Keratinocyte (primary cell): ENCODE measurements at regions not wholly inside any gene's neighbourhood (a gene's known extent, or its start where the extent isn't known, plus 50 kb on each side); places are given as distances from the start of the nearest gene placed in this dataset.

Source experiments
- EZH2 ChIP-seq: IDR thresholded peaks from one replicate; pipeline ENCODE4 v1.6.1; 2012; ENCODE audit warnings: inconsistent platforms, mild to moderate bottlenecking, low read length, moderate library complexity
- TF ChIP-seq, protein P1 (sequence below), 3 experiments: IDR thresholded peaks in 1 of 3; conservative IDR thresholded peaks in 1 of 3; optimal IDR thresholded peaks in 1 of 3; 2 replicates in 2 of 3; 3 replicates in 1 of 3; pipeline versions ENCODE3 to v1.5.1; 2011; ENCODE audit warnings: low read length in 3 of 3, mild to moderate bottlenecking in 3 of 3, moderate library complexity in 2 of 3, control low read depth in 1 of 3, inconsistent platforms in 1 of 3; ENCODE audit not compliant: insufficient read depth in 2 of 3; ENCODE audit errors: extremely low read depth in 1 of 3

- TF ChIP-seq, protein P1, sequence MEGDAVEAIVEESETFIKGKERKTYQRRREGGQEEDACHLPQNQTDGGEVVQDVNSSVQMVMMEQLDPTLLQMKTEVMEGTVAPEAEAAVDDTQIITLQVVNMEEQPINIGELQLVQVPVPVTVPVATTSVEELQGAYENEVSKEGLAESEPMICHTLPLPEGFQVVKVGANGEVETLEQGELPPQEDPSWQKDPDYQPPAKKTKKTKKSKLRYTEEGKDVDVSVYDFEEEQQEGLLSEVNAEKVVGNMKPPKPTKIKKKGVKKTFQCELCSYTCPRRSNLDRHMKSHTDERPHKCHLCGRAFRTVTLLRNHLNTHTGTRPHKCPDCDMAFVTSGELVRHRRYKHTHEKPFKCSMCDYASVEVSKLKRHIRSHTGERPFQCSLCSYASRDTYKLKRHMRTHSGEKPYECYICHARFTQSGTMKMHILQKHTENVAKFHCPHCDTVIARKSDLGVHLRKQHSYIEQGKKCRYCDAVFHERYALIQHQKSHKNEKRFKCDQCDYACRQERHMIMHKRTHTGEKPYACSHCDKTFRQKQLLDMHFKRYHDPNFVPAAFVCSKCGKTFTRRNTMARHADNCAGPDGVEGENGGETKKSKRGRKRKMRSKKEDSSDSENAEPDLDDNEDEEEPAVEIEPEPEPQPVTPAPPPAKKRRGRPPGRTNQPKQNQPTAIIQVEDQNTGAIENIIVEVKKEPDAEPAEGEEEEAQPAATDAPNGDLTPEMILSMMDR (optimal IDR thresholded peaks at IDR 0.05 in 1 of 3, IDR thresholded peaks at IDR 0.05 in 1 of 3, conservative IDR thresholded peaks at IDR 0.05 in 1 of 3; ENCODE audit: extremely low read depth in 1 of 3, insufficient read depth in 2 of 3, low read length in 3 of 3): no peak
- no peak for TF ChIP-seq EZH2
These were observed 82.9 kb upstream of the AKIP1 start for GRCh38 chr11:8828046-8828445.
